Fibroblast of lung (primary cell): ENCODE measurements at regions not wholly inside any gene's neighbourhood (a gene's known extent, or its start where the extent isn't known, plus 50 kb on each side); places are given as distances from the start of the nearest gene placed in this dataset.

Experiments
- EZH2 ChIP-seq: IDR thresholded peaks from 2 replicates; pipeline ENCODE4 v1.5.1; 2012; ENCODE audit warnings: low read length, control low read depth, mild to moderate bottlenecking; ENCODE audit errors: missing control alignments
- TF ChIP-seq, protein P1 (sequence below), 2 donors: IDR thresholded peaks in 1 of 2; conservative IDR thresholded peaks in 1 of 2; 1 replicate in 1 of 2; 2 replicates in 1 of 2; pipeline ENCODE4 v1.5.1; 2011 to 2012; ENCODE audit warnings: low read length in 2 of 2, control low read depth in 1 of 2, inconsistent platforms in 1 of 2, low read depth in 1 of 2, mild to moderate bottlenecking in 1 of 2

DNA sequence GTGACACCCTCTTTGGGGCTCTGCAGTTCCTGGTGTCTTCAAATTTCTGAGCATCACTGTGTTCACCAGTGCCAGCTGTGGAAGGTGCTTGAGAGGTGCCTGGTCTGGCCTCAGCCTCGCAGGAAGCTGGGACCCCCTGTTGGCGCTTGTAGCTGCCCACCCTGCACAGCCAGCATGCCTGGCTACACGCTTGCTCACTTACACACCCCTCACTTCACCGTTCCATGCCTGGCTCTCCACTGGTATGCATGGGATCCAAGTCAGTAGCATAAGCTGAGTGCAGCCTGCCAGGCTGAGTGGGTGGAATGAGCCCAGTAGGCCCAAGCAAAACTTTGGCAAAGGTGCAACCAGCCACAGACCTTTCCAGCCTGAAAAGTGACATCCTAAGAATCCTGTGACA, 801.4 kb upstream of the PTPRD start:
- TF ChIP-seq, protein P1, sequence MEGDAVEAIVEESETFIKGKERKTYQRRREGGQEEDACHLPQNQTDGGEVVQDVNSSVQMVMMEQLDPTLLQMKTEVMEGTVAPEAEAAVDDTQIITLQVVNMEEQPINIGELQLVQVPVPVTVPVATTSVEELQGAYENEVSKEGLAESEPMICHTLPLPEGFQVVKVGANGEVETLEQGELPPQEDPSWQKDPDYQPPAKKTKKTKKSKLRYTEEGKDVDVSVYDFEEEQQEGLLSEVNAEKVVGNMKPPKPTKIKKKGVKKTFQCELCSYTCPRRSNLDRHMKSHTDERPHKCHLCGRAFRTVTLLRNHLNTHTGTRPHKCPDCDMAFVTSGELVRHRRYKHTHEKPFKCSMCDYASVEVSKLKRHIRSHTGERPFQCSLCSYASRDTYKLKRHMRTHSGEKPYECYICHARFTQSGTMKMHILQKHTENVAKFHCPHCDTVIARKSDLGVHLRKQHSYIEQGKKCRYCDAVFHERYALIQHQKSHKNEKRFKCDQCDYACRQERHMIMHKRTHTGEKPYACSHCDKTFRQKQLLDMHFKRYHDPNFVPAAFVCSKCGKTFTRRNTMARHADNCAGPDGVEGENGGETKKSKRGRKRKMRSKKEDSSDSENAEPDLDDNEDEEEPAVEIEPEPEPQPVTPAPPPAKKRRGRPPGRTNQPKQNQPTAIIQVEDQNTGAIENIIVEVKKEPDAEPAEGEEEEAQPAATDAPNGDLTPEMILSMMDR (conservative IDR thresholded peaks at IDR 0.05 in 1 of 2, IDR thresholded peaks at IDR 0.05 in 1 of 2; ENCODE audit: low read depth in 1 of 2, low read length in 2 of 2), result no peak
- TF ChIP-seq EZH2, result no peak
